NCI-H748 treated with DMSO at 0.1 percent for 48 hours (cell line): ENCODE measurements at regions not wholly inside any gene's neighbourhood (a gene's known extent, or its start where the extent isn't known, plus 50 kb on each side); places are given as distances from the start of the nearest gene placed in this dataset.

Source experiments
- DNase-seq: peaks from one replicate; lab custom pipeline; 2025; lab: John Stamatoyannopoulos, UW

- DNase-seq: no peak
Observed at GRCh38 chr4:54915276-54915675, 210.1 kb downstream of the KDR start.

- DNase-seq: no peak
Observed at GRCh38 chr4:54914781-54915180, 210.6 kb downstream of the KDR start.

GRCh38 chr4:54913751-54914526, 211.5 kb downstream of the KDR start:
- no peak for DNase-seq

GRCh38 chr4:54912155-54912554, 213.2 kb downstream of the KDR start:
- DNase-seq: no peak

- DNase-seq: no peak
Observed at GRCh38 chr4:54909961-54910360, 215.4 kb downstream of the KDR start.

- DNase-seq: no peak
Observed at GRCh38 chr4:54908763-54909162, 216.6 kb downstream of the KDR start.

- DNase-seq: no peak
Observed at GRCh38 chr4:54904953-54905352, 220.4 kb downstream of the KDR start.

GRCh38 chr4:54902976-54903375, 222.4 kb downstream of the KDR start:
- no peak for DNase-seq

GRCh38 chr4:54902271-54902670, 223.1 kb downstream of the KDR start:
- no peak for DNase-seq

GRCh38 chr4:54901202-54901601, 224.2 kb downstream of the KDR start:
- no peak for DNase-seq

GRCh38 chr4:54898656-54899340, 226.6 kb downstream of the KDR start:
- DNase-seq: no peak

GRCh38 chr4:54898056-54898562, 227.3 kb downstream of the KDR start:
- no peak for DNase-seq

- no peak for DNase-seq
Observed at GRCh38 chr4:54897590-54897989, 227.8 kb downstream of the KDR start.

- DNase-seq: no peak
Observed at GRCh38 chr4:54882616-54883015, 224.9 kb downstream of the KIT start.

GRCh38 chr4:54879576-54879975, 221.8 kb downstream of the KIT start:
- no peak for DNase-seq

- DNase-seq: no peak
Observed at GRCh38 chr4:54877006-54877405, 219.2 kb downstream of the KIT start.

GRCh38 chr4:54872261-54872660, 214.5 kb downstream of the KIT start:
- DNase-seq: no peak

- DNase-seq: no peak
Observed at GRCh38 chr4:54863571-54864255, 206.0 kb downstream of the KIT start.

- no peak for DNase-seq
Observed at GRCh38 chr4:54861201-54861600, 203.4 kb downstream of the KIT start.

GRCh38 chr4:54855191-54855854, 197.6 kb downstream of the KIT start:
- DNase-seq: no peak

GRCh38 chr4:54852602-54853001, 194.8 kb downstream of the KIT start:
- no peak for DNase-seq

GRCh38 chr4:54852054-54852453, 194.3 kb downstream of the KIT start:
- no peak for DNase-seq
